ENCODE measurements at regions not wholly inside any gene's neighbourhood (a gene's known extent, or its start where the extent isn't known, plus 50 kb on each side); places are given as distances from the start of the nearest gene placed in this dataset.
"Not testable (repeated sequence)": the region's sequence is repeated elsewhere in the genome, so short reads cannot be mapped to it uniquely, and the experiment has no call there.

DNA sequence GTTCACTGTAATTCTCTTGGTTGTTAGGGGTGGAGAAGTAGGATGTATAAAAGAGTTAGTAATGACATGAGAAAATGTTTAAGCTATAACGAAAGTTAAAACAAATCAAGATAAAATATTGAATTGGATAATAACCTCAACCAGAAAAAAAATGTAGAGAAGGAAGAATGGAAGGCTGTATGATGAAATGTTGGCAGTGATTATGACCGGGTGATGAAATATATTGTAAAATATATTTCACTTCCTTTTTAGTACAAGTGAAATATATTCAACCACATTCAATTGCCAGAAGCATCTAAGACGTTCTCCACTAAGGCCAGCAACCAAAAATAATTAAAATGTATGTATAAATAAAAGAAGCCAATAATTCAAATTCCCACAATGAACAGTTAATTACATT lies 309.3 kb upstream of the FGF13 start:
- DNase-seq: no peak

- no peak for DNase-seq
These were observed 306.9 kb upstream of the FGF13 start for GRCh38 chrX:139018436-139018835.

DNA sequence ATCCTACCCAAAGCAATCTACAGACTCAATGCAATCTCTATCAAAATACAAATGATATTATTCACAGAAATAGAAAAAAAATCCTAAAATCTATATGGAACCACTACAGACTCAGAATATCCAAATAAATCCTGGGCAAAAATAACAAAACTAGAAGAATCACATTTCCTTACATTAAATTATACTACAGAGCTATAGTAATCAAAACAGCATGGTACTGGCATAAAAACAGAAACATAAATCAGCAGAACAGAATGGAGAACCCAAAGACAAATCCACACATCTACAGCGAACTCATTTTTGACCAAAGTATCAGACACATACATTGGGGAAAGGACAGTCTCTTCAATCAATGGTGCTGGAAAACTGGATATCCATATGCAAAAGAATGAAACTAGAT lies 304.1 kb upstream of the FGF13 start:
- no peak for DNase-seq

DNA sequence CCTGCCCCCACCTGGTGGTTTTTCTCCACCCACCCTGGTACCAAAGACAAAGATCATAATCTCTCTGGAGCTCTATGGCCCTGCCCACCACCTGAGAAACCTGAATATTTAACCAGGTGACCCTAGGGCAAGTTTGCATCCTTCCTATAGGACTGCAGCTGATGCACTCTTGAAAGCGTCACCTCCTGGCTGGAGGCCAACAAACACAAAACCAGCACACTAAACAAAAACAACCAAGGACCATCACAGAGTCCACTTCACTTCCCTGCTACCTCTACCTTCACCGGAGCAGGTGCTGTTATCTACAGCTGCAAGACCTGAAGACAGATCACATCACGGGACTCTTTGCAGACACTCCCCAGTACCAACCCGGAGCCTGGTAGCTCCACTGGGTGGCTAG lies 296.7 kb upstream of the FGF13 start:
- no peak for DNase-seq

- not testable (repeated sequence) for DNase-seq
These were observed 292.5 kb upstream of the FGF13 start for GRCh38 chrX:139003856-139004527.

- no peak for DNase-seq
These were observed 290.8 kb upstream of the FGF13 start for GRCh38 chrX:139002319-139002718.

DNA sequence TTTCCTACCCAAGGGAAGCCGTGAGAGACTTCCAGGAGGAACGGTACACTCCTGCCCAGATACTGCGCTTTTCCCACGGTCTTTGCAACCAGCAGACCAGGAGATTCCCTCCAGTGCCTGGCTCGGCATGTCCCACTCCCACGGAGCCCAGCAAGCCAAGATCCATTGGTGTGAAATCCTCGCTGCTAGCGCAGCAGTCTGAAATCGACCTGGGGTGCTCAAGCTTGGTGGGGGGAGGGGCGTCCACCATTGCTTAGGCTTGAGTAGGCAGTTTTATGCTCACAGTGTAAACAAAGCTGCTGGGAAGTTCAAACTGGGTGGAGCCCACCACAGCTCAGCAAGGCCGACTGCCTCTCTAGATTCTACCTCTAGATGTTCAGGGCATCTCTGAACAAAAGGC lies 284.8 kb upstream of the FGF13 start:
- no peak for DNase-seq

DNA sequence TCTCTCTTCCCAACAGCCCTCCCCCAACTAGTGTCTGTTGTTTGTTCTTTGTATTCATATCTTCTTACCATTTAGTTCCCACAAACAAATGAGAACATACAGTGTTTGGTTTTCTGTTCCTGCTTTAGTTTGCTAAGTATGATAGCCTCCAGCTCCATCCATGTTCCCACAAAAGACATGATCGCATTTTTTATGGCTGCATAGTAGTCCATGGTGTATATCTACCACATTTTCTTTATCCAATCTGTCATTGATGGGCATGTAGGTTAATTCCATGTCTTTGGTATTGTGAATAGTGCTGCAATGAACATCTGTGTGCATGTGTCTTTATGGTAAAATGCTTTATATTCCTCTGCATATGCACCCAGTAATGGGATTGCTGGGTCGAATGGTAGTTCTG lies 283.9 kb upstream of the FGF13 start:
- no peak for DNase-seq

- not testable (repeated sequence) for DNase-seq
These were observed 278.9 kb upstream of the FGF13 start for GRCh38 chrX:138990425-138990824.

- DNase-seq: no peak
These were observed 275.3 kb upstream of the FGF13 start for GRCh38 chrX:138986866-138987265.

- DNase-seq: no peak
These were observed 274.7 kb upstream of the FGF13 start for GRCh38 chrX:138986235-138986634.

GRCh38 chrX:138982365-138982764 lies 270.8 kb upstream of the FGF13 start:
- DNase-seq: no peak

GRCh38 chrX:138964501-138964900 lies 253.0 kb upstream of the FGF13 start:
- no peak for DNase-seq

- not testable (repeated sequence) for DNase-seq
These were observed 250.9 kb upstream of the FGF13 start for GRCh38 chrX:138962419-138962818.

DNA sequence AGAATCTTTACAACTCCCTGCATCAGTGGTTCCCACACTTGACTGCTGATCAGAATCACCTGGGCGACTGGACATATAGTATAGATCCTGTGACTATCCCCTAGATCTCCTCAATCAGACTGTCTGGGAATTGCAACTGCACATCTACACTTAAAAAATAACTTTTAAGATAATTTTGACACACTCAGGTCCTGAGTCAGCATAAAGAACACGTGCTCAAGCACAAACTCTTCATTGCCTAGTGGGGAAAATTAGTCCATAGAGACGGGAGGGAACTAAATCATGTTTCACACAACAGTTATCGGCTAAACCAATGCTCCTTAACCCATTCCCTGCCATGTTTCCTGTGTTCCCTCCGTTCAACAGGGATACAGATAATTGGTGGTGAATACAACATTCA lies 243.5 kb upstream of the FGF13 start:
- no peak for DNase-seq

GRCh38 chrX:138946926-138947325 lies 235.4 kb upstream of the FGF13 start:
- no peak for DNase-seq

- DNase-seq: no peak
These were observed 233.7 kb upstream of the FGF13 start for GRCh38 chrX:138945219-138945618.

DNA sequence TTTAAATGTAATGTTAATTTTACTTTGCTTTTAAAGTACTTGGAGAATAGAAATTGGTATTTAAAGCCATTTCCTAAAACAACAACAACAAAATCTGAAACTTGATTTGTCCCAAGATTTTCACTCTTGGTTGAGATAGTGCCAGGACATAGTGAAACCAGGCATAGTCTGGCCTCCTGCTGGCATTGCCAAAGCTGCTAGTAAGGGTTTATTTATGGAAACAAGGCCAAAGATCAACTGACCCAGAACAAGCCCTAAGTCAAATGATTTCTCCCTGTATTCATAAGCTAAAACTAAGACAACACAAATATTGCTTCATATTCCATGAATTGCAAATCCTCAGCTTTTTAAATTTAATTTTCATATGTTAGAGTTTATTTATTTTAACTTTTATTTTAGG lies 227.5 kb upstream of the FGF13 start:
- no peak for DNase-seq

DNA sequence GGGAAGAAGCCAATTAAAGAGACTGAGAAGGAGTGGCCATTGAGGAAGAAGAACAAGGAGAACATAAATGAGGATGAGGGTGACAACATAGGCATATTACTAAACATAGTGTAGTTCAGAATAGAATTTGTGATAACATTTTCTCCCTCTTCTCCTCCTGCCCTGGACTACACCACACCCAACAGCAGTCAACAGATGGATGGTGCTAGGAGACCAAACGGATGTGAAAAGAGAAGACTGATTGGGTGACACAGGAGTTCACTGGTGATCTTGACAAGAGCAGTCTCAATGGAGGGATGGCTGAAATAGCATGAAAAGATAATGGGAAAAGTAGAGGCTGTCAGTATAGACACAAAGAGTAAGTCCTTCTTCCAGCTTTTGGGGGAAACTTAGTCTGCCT lies 226.5 kb upstream of the FGF13 start:
- DNase-seq: no peak

- no peak for DNase-seq
These were observed 219.7 kb upstream of the FGF13 start for GRCh38 chrX:138931212-138931611.

DNA sequence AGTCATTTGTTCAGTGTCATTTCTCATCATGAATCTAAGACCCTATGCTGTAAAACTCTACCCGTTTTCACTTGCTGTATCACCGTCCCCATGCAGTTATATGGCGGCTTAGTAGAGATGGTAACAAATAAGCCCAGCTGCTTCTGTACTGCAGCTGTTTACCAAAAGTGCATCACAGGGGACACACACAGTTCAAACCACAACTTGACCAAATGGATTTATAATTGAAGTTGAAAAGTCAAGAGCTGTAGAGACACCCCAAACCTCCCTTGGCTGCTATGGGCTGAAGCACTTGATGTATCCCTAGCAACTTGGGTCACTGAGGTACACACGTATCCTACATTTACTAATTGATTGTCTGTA lies 219.0 kb upstream of the FGF13 start:
- DNase-seq: no peak

GRCh38 chrX:138929926-138930582 lies 218.5 kb upstream of the FGF13 start:
- no peak for DNase-seq

DNA sequence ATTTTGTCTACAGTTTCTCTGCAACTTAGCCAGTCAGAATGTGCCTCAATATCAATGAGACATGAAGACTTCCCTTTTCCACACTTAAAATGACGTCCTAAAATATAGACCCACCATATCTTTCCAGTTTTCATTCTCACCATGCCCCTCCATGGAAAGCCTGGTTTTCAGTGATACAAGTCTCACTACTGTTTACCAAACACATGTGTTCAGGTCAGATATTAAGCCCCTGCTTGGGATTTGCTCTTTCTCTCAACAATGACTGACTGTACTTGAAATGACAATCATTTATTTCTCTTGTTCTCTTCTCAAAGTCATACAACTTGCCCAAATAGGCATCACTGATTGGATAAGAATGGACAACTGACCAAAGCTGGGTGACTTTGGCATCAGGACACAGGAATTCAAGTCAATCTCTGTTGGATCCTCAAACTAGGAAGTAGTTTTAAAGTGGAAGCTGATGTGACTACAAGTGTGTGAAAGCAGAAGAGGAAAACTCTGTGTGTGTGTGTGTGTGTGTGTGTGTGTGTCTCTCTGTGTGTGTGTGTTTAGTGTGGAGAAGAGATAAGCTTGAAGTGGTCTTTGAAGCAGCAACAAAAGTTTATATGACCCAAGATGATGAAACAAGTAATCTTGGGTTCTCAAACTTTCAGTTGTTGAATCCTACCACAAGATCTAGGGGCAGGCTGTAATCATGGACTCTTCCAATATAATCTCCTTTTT lies 217.4 kb upstream of the FGF13 start:
- DNase-seq: no peak

GRCh38 chrX:138925330-138925729 lies 213.8 kb upstream of the FGF13 start:
- DNase-seq: peak in 1 of 2 donors; percentile 14

Data from bone marrow (tissue), 2 donors.